ENCODE measurements at regions not wholly inside any gene's neighbourhood (a gene's known extent, or its start where the extent isn't known, plus 50 kb on each side); places are given as distances from the start of the nearest gene placed in this dataset.

DNA sequence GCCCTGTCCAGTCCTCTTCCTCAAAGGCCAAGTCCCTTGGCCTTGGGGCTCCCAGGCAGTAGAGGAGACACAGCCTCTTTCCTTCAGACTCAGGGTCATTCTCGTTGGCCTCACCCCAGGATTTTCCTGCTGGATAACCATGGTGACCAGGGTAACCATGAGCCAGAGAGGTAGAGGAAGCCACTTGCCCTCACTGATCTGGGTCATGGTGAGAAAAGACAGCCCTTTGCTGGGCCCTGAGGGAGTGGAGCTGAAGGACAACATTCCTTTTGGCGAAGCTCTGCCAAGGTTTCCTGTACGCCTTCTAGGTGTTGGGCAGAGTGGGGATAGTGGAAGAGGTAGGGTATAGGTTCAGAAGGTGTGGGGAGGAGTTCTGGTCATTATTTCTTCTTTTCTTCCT lies 53.1 kb upstream of the WNT4 start:
- no peak overlapping the region for H3K4me3 ChIP-seq (replicated peaks; ENCODE audit: low read depth, low read length)
- TF ChIP-seq, protein P1, sequence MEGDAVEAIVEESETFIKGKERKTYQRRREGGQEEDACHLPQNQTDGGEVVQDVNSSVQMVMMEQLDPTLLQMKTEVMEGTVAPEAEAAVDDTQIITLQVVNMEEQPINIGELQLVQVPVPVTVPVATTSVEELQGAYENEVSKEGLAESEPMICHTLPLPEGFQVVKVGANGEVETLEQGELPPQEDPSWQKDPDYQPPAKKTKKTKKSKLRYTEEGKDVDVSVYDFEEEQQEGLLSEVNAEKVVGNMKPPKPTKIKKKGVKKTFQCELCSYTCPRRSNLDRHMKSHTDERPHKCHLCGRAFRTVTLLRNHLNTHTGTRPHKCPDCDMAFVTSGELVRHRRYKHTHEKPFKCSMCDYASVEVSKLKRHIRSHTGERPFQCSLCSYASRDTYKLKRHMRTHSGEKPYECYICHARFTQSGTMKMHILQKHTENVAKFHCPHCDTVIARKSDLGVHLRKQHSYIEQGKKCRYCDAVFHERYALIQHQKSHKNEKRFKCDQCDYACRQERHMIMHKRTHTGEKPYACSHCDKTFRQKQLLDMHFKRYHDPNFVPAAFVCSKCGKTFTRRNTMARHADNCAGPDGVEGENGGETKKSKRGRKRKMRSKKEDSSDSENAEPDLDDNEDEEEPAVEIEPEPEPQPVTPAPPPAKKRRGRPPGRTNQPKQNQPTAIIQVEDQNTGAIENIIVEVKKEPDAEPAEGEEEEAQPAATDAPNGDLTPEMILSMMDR (IDR thresholded peaks at IDR 0.05; ENCODE audit: low read depth, low read length, missing control alignments): no peak
- DNase-seq (ENCODE audit: extremely low read depth, low read depth): no peak

DNA sequence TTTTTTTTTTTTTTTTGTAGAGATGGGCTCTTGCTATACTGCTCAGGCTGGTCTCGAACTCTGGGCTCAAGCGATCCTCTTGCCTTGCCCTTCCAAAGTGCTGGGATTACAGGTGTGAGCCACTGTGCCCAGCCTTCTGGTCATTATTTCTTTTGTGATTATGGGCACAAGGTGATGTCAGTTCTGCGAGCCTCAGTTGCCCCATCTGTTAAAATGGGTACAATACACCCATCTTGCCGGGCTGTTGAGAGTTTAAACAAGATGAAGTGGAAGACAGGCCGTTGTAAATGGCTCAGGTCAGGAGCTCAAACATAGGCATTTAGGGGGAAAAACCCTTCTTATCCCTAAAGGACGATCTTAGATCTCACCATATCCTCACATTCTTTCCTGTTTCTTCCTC lies 53.7 kb upstream of the WNT4 start:
- H3K4me3 ChIP-seq (replicated peaks; ENCODE audit: low read depth, low read length): no peak overlapping the region
- TF ChIP-seq, protein P1 (IDR thresholded peaks at IDR 0.05; ENCODE audit: low read depth, low read length, missing control alignments): no peak
- no peak for DNase-seq (ENCODE audit: extremely low read depth, low read depth)

DNA sequence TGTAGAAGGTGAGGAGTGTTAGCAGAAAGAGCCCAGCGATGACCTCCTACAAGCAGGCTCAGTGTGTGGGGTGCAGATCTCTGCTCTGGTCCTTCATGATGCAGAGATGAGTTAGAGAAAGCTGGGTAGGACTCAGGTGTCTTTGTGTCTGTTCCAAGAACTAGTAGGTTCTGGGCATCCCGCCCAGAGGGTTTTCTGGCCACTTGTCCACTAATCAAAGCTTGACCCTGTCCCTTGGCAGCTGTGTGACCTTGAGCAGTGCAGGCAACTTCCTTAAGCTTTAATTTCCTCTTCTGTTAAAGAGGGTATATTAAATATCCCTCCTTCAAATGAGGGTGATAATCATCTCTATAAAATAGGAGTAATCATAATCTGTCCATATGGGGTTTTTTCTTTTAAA lies 54.7 kb upstream of the WNT4 start:
- no peak overlapping the region for H3K4me3 ChIP-seq (replicated peaks; ENCODE audit: low read depth, low read length)
- DNase-seq (ENCODE audit: extremely low read depth, low read depth): no peak
- TF ChIP-seq, protein P1 (IDR thresholded peaks at IDR 0.05; ENCODE audit: low read depth, low read length, missing control alignments): no peak

DNA sequence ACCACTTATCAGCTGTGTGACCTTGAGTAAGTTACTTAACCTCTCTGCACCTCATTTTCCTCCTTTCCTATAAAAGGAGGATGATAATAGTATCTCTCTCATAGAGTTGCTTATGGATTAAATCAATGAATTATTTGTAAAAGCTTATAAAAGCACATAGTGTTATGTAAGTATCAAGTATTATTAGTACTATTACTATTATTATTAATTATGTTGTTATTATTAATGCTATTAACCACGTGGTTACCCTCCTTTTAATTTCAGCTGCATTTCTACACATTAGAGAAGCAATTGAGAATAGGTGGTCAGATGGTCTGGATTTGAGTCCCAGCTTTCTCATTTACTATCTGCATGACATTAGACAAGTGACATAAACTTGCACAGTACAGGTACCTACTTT lies 58.1 kb upstream of the WNT4 start:
- H3K4me3 ChIP-seq (replicated peaks; ENCODE audit: low read depth, low read length): no peak overlapping the region
- TF ChIP-seq, protein P1 (IDR thresholded peaks at IDR 0.05; ENCODE audit: low read depth, low read length, missing control alignments): no peak
- no peak for DNase-seq (ENCODE audit: extremely low read depth, low read depth)

DNA sequence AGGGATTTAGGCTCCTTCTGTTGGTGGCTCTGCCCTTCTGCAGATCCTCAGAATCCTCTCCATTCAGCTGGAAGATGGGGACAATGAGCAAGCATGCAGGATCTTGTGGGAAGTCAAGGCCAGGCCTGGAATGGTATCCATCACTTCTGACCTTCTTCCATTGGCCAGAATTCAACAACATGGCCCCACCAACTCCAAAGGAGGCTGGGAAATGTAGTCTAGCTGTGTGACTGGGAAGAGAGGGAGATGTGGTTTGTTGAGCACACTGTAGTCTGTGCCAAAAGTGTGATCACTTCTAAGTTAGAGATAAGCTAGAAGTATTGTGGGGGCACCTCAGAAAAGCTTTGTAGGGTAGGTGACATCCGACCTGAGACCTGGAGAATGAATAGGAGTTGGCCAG lies 60.4 kb upstream of the WNT4 start:
- H3K4me3 ChIP-seq (replicated peaks; ENCODE audit: low read depth, low read length): no peak overlapping the region
- TF ChIP-seq, protein P1 (IDR thresholded peaks at IDR 0.05; ENCODE audit: low read depth, low read length, missing control alignments): no peak
- DNase-seq (ENCODE audit: extremely low read depth, low read depth): no peak

DNA sequence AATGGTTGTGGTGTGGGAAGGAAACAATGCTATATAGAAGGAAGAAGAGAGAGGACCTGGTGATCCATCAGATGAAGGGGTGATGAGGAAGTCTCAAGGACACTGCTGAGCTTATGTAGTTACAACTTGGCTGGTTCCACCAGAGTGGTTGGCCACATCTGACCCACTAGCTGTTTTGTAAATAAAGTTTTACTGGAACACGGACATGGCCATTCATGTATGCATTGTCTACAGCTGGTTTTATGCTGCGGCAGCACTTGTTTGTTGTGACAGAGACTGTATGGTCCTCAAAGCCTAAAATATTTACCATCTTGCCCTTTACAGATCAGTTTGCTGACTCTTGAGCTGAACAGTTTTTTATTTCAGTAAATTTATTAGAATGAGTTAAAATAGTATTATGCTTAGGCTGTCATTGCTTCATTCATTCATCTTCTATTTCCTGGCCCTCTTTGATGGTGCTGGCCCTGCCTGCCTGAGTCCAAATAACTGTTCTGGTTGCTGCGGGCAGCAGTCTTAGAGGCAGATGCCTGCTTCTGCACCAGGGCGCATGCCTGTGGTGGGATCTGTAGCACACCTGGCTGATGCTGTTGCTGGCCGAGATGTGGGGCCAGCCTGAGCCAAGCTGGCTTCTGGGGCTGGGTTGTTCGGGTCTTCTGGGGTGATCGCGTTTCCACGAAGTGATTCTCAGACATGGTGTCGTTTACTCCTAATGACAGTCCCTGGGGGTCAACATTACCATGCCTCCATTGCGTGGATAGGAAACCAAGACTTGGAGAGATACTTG lies 61.4 kb upstream of the WNT4 start:
- TF ChIP-seq, protein P1 (IDR thresholded peaks at IDR 0.05; ENCODE audit: low read depth, low read length, missing control alignments): no peak
- no peak for DNase-seq (ENCODE audit: extremely low read depth, low read depth)
- no peak overlapping the region for H3K4me3 ChIP-seq (replicated peaks; ENCODE audit: low read depth, low read length)

Measured in HFF-Myc (cell line).